ENCODE measurements at regions not wholly inside any gene's neighbourhood (a gene's known extent, or its start where the extent isn't known, plus 50 kb on each side); places are given as distances from the start of the nearest gene placed in this dataset.

GRCh38 chr7:119123326-119123725, 898.8 kb downstream of the ANKRD7 start:
- TF ChIP-seq CTCF (IDR thresholded peaks at IDR 0.05) (no peak), POLR2A (IDR thresholded peaks at IDR 0.05) (no peak)

All from tibial nerve (tissue), 3 donors.